HL-60 (cell line): ENCODE measurements at regions not wholly inside any gene's neighbourhood (a gene's known extent, or its start where the extent isn't known, plus 50 kb on each side); places are given as distances from the start of the nearest gene placed in this dataset.

Source experiments
- DNase-seq, 2 experiments: peaks; one replicate each; pipeline ENCODE4 v3.0.0-alpha.2; 2010 to 2020; ENCODE audit warnings: low read depth in 1 of 2, low spot score in 1 of 2
- H3K27ac ChIP-seq: fragments of 250-450 bp; sonication (Bioruptor Pico); replicated peaks from 2 replicates; pipeline ENCODE4 v1.5.1; 2020; ENCODE audit warnings: mild to moderate bottlenecking, moderate library complexity
- H3K27me3 ChIP-seq: fragments of 250-450 bp; sonication (Bioruptor Pico); 2 replicates; pipeline ENCODE4 v1.5.1; 2021; ENCODE audit warnings: mild to moderate bottlenecking, moderate library complexity; ENCODE audit not compliant: insufficient read depth, poor library complexity, severe bottlenecking
- H3K4me3 ChIP-seq: replicated peaks from 2 replicates; pipeline ENCODE4 v1.5.1; 2011; ENCODE audit warnings: mild to moderate bottlenecking, control low read depth, low read length; ENCODE audit not compliant: insufficient read depth
- GABPA ChIP-seq: IDR thresholded peaks from 2 replicates; pipeline ENCODE4 v1.6.1; 2012; ENCODE audit warnings: low read depth
- POLR2AphosphoS5 ChIP-seq: IDR thresholded peaks from 2 replicates; pipeline ENCODE4 v1.6.1; 2012; ENCODE audit warnings: low read depth
- SPI1 ChIP-seq: IDR thresholded peaks from 2 replicates; pipeline ENCODE4 v1.6.1; 2012; ENCODE audit warnings: low read depth, mild to moderate bottlenecking, borderline replicate concordance
- TF ChIP-seq, protein P1 (sequence below): IDR thresholded peaks from one replicate; pipeline ENCODE4 v1.5.1; 2011; ENCODE audit warnings: low read length, control low read depth, inconsistent platforms; ENCODE audit not compliant: insufficient read depth
- TF ChIP-seq, protein P2 (sequence below): IDR thresholded peaks from 2 replicates; pipeline ENCODE4 v1.6.1; 2012; ENCODE audit warnings: low read depth; ENCODE audit not compliant: insufficient replicate concordance

DNA sequence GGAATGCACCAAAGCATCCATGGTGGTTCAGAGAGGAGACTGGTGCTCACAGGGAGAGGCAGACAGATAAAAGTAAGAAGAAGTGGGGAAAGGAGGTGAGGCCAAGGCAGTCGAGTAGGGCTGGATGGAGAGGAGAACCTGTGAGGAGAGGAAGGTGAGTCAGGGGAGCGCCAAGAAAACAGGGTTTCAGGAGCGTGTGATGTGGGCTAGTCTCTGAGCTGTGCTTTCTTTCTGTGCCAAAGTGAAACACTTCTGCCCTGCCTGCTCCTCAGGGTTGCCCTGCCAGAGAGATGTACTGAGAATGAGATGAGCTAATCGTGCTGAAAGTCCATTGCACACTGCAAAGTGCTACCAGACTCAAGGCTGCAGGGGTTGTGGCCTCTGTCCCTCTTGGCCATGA, 310.7 kb upstream of the CCL2 start:
- H3K27me3 ChIP-seq: no peaks in the 10 kb centered on the region
- no peak overlapping the region for H3K4me3 ChIP-seq
- no peak overlapping the region for H3K27ac ChIP-seq
- TF ChIP-seq POLR2AphosphoS5 (no peak), SPI1 (no peak), GABPA (no peak)
- TF ChIP-seq, protein P1, sequence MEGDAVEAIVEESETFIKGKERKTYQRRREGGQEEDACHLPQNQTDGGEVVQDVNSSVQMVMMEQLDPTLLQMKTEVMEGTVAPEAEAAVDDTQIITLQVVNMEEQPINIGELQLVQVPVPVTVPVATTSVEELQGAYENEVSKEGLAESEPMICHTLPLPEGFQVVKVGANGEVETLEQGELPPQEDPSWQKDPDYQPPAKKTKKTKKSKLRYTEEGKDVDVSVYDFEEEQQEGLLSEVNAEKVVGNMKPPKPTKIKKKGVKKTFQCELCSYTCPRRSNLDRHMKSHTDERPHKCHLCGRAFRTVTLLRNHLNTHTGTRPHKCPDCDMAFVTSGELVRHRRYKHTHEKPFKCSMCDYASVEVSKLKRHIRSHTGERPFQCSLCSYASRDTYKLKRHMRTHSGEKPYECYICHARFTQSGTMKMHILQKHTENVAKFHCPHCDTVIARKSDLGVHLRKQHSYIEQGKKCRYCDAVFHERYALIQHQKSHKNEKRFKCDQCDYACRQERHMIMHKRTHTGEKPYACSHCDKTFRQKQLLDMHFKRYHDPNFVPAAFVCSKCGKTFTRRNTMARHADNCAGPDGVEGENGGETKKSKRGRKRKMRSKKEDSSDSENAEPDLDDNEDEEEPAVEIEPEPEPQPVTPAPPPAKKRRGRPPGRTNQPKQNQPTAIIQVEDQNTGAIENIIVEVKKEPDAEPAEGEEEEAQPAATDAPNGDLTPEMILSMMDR: no peak
- TF ChIP-seq, protein P2, sequence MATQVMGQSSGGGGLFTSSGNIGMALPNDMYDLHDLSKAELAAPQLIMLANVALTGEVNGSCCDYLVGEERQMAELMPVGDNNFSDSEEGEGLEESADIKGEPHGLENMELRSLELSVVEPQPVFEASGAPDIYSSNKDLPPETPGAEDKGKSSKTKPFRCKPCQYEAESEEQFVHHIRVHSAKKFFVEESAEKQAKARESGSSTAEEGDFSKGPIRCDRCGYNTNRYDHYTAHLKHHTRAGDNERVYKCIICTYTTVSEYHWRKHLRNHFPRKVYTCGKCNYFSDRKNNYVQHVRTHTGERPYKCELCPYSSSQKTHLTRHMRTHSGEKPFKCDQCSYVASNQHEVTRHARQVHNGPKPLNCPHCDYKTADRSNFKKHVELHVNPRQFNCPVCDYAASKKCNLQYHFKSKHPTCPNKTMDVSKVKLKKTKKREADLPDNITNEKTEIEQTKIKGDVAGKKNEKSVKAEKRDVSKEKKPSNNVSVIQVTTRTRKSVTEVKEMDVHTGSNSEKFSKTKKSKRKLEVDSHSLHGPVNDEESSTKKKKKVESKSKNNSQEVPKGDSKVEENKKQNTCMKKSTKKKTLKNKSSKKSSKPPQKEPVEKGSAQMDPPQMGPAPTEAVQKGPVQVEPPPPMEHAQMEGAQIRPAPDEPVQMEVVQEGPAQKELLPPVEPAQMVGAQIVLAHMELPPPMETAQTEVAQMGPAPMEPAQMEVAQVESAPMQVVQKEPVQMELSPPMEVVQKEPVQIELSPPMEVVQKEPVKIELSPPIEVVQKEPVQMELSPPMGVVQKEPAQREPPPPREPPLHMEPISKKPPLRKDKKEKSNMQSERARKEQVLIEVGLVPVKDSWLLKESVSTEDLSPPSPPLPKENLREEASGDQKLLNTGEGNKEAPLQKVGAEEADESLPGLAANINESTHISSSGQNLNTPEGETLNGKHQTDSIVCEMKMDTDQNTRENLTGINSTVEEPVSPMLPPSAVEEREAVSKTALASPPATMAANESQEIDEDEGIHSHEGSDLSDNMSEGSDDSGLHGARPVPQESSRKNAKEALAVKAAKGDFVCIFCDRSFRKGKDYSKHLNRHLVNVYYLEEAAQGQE: no peak
- DNase-seq: no peak

DNA sequence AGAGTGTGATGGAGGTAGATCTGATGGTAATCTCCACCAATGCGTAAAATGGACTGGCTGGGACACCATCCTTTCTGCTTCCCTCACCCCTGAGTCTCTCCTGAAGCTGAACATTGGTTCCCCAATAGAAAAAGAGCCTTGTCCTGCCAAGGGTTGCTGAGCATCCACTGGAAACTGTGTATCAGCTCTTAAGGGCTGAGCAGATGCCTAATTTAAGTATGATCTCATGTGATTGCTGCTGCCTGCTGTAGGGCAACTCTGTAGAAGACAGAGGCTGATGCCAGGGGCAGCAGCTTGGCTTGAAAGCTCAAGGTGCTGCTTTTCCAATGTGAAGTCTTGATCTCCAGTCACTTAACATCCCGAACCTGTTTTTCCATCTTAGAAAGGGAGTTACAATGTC, 310.3 kb upstream of the CCL2 start:
- Histone ChIP-seq H3K4me3 (no peak overlapping the region), H3K27ac (no peak overlapping the region), H3K27me3 (no peaks in the 10 kb centered on the region)
- TF ChIP-seq, protein P1: no peak
- TF ChIP-seq POLR2AphosphoS5 (no peak), SPI1 (no peak), GABPA (no peak)
- TF ChIP-seq, protein P2: no peak
- DNase-seq: no peak

DNA sequence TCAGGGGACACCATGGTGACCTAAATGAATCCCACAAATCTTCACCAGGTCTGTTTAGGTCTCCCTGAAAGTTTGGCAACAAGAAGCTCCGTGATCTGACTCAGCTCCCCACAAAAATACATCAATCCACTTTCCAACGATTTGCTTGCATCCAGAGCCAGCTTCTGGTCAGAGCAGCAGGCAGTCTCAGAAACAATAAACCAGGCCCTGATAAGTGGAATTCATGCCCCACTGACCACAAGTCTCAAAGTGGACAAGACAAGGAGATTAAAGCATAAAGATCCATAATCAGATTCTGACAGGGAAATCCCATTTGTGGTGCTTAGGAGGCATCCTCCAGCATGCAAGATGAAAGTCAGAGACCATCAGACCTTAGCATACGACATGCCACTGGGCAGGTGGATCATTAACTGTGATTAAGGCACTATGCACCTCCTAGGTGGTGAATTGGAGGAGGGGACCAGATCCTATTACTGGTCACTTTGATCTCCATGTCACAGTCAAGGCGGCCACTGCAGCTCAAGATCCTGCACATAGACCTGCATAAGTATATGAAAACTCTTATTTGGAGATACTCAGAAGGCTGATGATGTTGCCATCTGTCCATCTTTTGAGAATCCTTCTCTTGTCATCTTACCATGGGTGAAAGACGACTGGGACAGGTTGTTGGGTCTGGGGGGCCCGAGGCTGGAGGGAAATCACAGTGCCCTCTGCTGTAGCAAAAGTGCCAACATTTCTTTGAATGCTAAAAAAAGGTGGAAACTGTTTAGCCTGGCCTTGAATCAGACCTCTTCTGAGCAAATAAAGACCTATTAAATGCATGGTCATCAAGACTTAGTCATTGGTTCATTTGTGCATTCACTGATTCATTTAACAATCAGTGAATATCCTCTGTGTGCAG, 309.2 kb upstream of the CCL2 start:
- no peak for DNase-seq
- TF ChIP-seq, protein P2: no peak
- TF ChIP-seq POLR2AphosphoS5: no peak
- TF ChIP-seq GABPA: no peak
- TF ChIP-seq, protein P1: no peak
- TF ChIP-seq SPI1: no peak
- Histone ChIP-seq H3K27me3 (no peaks in the 10 kb centered on the region), H3K27ac (no peak overlapping the region), H3K4me3 (no peak overlapping the region)
